Esophagus muscularis mucosa (tissue), 4 donors: ENCODE measurements at regions not wholly inside any gene's neighbourhood (a gene's known extent, or its start where the extent isn't known, plus 50 kb on each side); places are given as distances from the start of the nearest gene placed in this dataset.

ENCODE experiments used
- DNase-seq: peaks from one replicate; pipeline ENCODE4 v3.0.0-alpha.2; 2017; ENCODE audit errors: extremely low spot score
- H3K27ac ChIP-seq, 4 donors: fragments of 200-600 bp; sonication (generic); replicated peaks in 1 of 4; 1 replicate in 3 of 4; 2 replicates in 1 of 4; pipeline ENCODE4 v1.5.1; 2016 to 2019; ENCODE audit warnings: mild to moderate bottlenecking in 1 of 4
- H3K27me3 ChIP-seq, 4 donors: fragments of 200-600 bp; sonication (generic); one replicate each; pipeline versions ENCODE4 v1.5.1 to v1.6.0; 2016 to 2019
- H3K36me3 ChIP-seq, 4 donors: fragments of 200-600 bp; sonication (generic); one replicate each; pipeline ENCODE4 v1.5.1; 2016 to 2019
- H3K4me1 ChIP-seq, 4 donors: fragments of 200-600 bp; sonication (generic); one replicate each; pipeline ENCODE4 v1.5.1; 2016 to 2019
- H3K4me3 ChIP-seq, 4 donors: fragments of 200-600 bp; sonication (generic); 1 replicate in 2 of 4; 2 replicates in 2 of 4; pipeline ENCODE4 v1.5.1; 2016 to 2019; ENCODE audit warnings: mild to moderate bottlenecking in 4 of 4, moderate library complexity in 1 of 4
- H3K9me3 ChIP-seq, 4 donors: fragments of 200-600 bp; sonication (generic); 1 replicate in 3 of 4; 2 replicates in 1 of 4; pipeline ENCODE4 v1.5.1; 2016 to 2019
- CTCF ChIP-seq, 3 experiments: fragments of 200-600 bp in 2 of 3; fragments of 450-650 bp in 1 of 3; sonication (generic) in 2 of 3; IDR thresholded peaks; one replicate each; pipeline ENCODE4 v1.5.1; 2017 to 2019; ENCODE audit warnings: antibody characterized with exemption in 3 of 3, mild to moderate bottlenecking in 2 of 3, moderate library complexity in 1 of 3
- EP300 ChIP-seq: sonication (generic); formaldehyde crosslinking; IDR thresholded peaks from one replicate; pipeline ENCODE4 v1.6.1; 2017; ENCODE audit warnings: antibody characterized with exemption
- POLR2A ChIP-seq: fragments of 450-650 bp; IDR thresholded peaks from one replicate; pipeline ENCODE4 v1.6.1; 2017; ENCODE audit warnings: antibody characterized with exemption, moderate library complexity, mild to moderate bottlenecking, low read depth
- POLR2AphosphoS5 ChIP-seq, 2 donors: sonication (generic); formaldehyde crosslinking; IDR thresholded peaks; one replicate each; pipeline ENCODE4 v1.6.1; 2017; ENCODE audit warnings: antibody characterized with exemption in 2 of 2
- WGBS: methylation state at CpG from one replicate; pipeline ENCODE4 v1.1.5; 2018; 5-methylcytosine and 5-hydroxymethylcytosine counted together
- intact Hi-C: fragments of 100-400 bp; cut with DNase I; formaldehyde crosslinking; loops from one replicate; pipeline ENCODE4 v1.15.1; 2023

- TF ChIP-seq CTCF (IDR thresholded peaks at IDR 0.05) (no peak), EP300 (no peak), POLR2A (no peak), POLR2AphosphoS5 (IDR thresholded peaks at IDR 0.05) (no peak)
- intact Hi-C loops, result no loop called here
- DNase-seq, result no peak
Observed at GRCh38 chr3:88209356-88209755, 59.6 kb downstream of the C3orf38 start.

GRCh38 chr3:88211096-88211890 is 61.5 kb downstream of the C3orf38 start:
- Histone ChIP-seq H3K4me3 (no peak overlapping the region), H3K9me3 (no peaks in the 10 kb centered on the region), H3K27me3 (no peaks in the 10 kb centered on the region), H3K4me1 (no peaks in the 10 kb centered on the region), H3K27ac (no peak overlapping the region), H3K36me3 (no peaks in the 10 kb centered on the region)
- DNase-seq, result no peak
- no peak for TF ChIP-seq POLR2AphosphoS5 (IDR thresholded peaks at IDR 0.05)
- no peak for TF ChIP-seq CTCF (IDR thresholded peaks at IDR 0.05)
- no peak for TF ChIP-seq EP300
- no peak for TF ChIP-seq POLR2A
- intact Hi-C loops, result no loop called here
- WGBS, result 58% methylated on average over 2 of the region's 2 CpGs

More at GRCh38 chr3:88209356-88209755, 59.6 kb downstream of the C3orf38 start:
- Histone ChIP-seq H3K9me3 (no peaks in the 10 kb centered on the region), H3K4me3 (no peak overlapping the region), H3K4me1 (no peaks in the 10 kb centered on the region), H3K36me3 (no peaks in the 10 kb centered on the region), H3K27ac (no peak overlapping the region), H3K27me3 (no peaks in the 10 kb centered on the region)

DNA sequence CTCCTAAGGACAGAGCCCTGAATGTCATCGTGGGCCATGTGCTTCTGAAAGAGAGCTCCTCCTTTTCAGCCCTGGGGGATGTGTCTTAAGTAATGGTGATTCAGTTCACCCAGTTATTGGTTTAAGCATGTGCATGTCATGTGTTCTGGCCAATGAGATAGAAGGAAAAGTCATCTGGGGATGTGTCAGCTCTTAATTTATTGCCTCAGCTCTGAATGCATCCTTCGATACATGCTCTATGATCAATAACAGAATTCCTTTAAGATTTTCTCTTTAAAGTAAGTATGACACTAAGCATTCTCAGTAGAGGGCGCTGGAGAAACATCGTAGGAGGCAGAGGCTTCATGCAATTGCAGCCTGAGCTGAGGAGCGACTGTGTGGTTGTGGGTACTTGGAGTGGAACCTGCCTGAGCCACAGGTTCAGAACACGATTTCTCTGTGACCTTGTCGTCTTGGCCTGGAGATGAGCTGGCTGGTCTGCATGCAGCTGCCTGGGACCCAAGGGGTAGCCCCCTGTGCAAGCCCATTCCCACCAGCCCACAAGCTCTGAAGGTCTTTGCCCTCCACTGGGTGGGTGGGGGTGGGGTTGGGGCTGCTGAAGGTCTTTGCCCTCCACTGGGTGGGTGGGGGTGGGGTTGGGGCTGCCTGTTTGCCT is 69.5 kb downstream of the C3orf38 start:
- no peak for DNase-seq
- Histone ChIP-seq H3K4me3 (no peak overlapping the region), H3K36me3 (no peaks in the 10 kb centered on the region), H3K4me1 (no peaks in the 10 kb centered on the region), H3K27me3 (no peaks in the 10 kb centered on the region), H3K9me3 (no peaks in the 10 kb centered on the region), H3K27ac (no peak overlapping the region)
- 25% methylated on average over 6 of the region's 7 CpGs for WGBS
- no peak for TF ChIP-seq POLR2AphosphoS5 (IDR thresholded peaks at IDR 0.05)
- TF ChIP-seq CTCF (IDR thresholded peaks at IDR 0.05), result peak in 2 of 3 experiments; percentile 29 to 41
- intact Hi-C loops, result no loop called here

GRCh38 chr3:88220126-88220525 is 70.4 kb downstream of the C3orf38 start:
- Histone ChIP-seq H3K27ac (no peak overlapping the region), H3K9me3 (no peaks in the 10 kb centered on the region), H3K4me3 (no peak overlapping the region), H3K27me3 (no peaks in the 10 kb centered on the region), H3K4me1 (no peaks in the 10 kb centered on the region), H3K36me3 (no peaks in the 10 kb centered on the region)
- TF ChIP-seq CTCF (IDR thresholded peaks at IDR 0.05) (no peak), EP300 (no peak), POLR2AphosphoS5 (IDR thresholded peaks at IDR 0.05) (no peak), POLR2A (no peak)
- DNase-seq, result no peak
- 62% methylated on average over 4 of the region's 4 CpGs for WGBS
- intact Hi-C loops, result no loop called here
